HUES64 (cell line): ENCODE measurements at regions not wholly inside any gene's neighbourhood (a gene's known extent, or its start where the extent isn't known, plus 50 kb on each side); places are given as distances from the start of the nearest gene placed in this dataset.

Experiments
- H3K27ac ChIP-seq: 2 replicates; pipeline ENCODE4 v1.7.0; 2013; ENCODE audit warnings: low read depth, low read length, inconsistent platforms
- H3K27me3 ChIP-seq: 2 replicates; pipeline ENCODE4 v1.6.1; 2013; ENCODE audit warnings: mild to moderate bottlenecking, low read length; ENCODE audit not compliant: insufficient read depth
- H3K36me3 ChIP-seq: 2 replicates; pipeline ENCODE4 v1.6.1; 2013; ENCODE audit warnings: mild to moderate bottlenecking, low read length; ENCODE audit not compliant: insufficient read depth
- H3K4me1 ChIP-seq: 2 replicates; pipeline ENCODE4 v1.6.1; 2013; ENCODE audit warnings: mild to moderate bottlenecking, low read length, moderate library complexity; ENCODE audit not compliant: insufficient read depth
- H3K4me3 ChIP-seq: 2 replicates; pipeline ENCODE4 v1.5.1; 2013; ENCODE audit warnings: mild to moderate bottlenecking, low read length, moderate library complexity
- H3K9ac ChIP-seq: 2 replicates; pipeline ENCODE4 v1.6.1; 2013; ENCODE audit warnings: mild to moderate bottlenecking, low read depth, low read length
- H3K9me3 ChIP-seq: 2 replicates; pipeline ENCODE4 v1.6.1; 2013; ENCODE audit warnings: low read depth, low read length; ENCODE audit not compliant: insufficient read depth
- WGBS: fragments of 150-250, 120-280 bp; methylation state at CpG from one replicate; pipeline ENCODE4 v1.1.7; 2013; ENCODE audit warnings: missing lambda C conversion rate; 5-methylcytosine and 5-hydroxymethylcytosine counted together

DNA sequence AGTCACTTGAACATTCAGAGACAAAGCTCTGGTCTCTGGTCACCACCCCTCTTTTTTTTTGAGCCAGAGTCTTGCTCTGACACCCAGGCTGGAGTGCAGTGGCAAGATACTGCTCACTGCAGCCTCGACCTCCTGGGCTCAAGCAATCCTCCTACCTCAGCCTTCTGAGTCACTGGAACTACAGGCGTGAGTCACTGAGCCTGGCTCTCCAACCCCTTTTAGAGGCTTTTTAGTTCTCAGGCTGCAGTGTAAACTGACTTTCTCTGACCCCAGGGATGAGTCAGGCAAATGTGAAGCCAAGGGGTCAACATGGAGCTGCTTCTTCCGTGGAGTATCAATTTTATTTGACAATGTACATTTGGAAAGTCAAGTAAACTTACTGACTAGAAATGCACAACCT, 229.2 kb downstream of the PTTG2 start:
- WGBS = 76% methylated on average over 3 of the region's 3 CpGs

DNA sequence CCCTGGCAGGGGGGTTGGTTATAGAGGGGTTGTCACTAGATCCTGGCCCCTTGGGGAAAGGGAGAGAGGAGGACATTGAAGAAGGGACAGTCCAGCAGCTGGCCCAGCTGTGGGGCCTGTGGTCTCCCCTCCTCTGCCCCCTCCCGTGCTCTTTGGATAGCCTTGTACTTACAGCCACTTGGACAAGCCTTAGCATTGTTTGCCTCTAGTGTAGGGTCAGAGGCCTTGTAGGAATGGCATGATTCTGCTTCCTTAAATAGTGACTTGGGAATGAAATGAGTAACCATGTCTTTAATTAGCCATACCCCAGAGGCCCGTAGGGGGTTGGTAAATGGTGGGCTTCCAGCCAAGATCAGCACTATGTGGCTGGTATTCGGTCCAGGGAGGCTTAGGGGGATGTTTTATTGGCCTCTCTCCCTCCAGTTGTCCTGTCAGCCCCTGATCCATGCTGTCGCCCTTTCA, 230.6 kb downstream of the PTTG2 start:
- Histone ChIP-seq H3K4me1 (no peaks in the 10 kb centered on the region), H3K9me3 (peaks cover 10% of the 10 kb centered on the region; the same call in 1 of the 2 replicates), H3K4me3 (no peak overlapping the region), H3K36me3 (no peaks in the 10 kb centered on the region), H3K27ac (no peak overlapping the region), H3K9ac (no peak overlapping the region), H3K27me3 (no peaks in the 10 kb centered on the region)
- WGBS = 78% methylated on average over 4 of the region's 4 CpGs

More for the DNA sequence above, 229.2 kb downstream of the PTTG2 start:
- Histone ChIP-seq H3K27me3 (no peaks in the 10 kb centered on the region), H3K9me3 (no peaks in the 10 kb centered on the region), H3K27ac (no peak overlapping the region), H3K36me3 (no peaks in the 10 kb centered on the region), H3K4me3 (no peak overlapping the region), H3K4me1 (no peaks in the 10 kb centered on the region), H3K9ac (no peak overlapping the region)

DNA sequence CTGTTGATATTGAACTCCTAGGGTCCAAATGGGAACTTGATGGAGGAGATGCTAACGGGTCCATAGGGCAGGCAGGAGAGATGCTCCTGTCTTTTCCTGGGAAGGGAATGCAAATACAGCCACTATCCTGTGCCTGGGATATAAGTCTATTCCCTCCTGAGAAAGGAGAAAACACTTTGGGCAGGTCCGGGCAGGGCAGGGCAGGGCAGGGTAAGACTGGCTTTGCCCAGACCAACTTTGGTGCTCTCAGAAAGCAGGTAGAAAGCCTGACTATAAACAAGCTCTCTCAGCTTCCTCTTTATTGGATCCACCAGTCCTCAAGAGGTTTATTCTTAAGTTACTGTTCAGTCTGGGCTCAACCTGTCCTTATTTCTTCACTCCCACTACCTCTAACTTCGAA, 232.3 kb downstream of the PTTG2 start:
- H3K27ac ChIP-seq = no peak overlapping the region
- 93% methylated on average over 2 of the region's 3 CpGs for WGBS
- no peak overlapping the region for H3K4me3 ChIP-seq
- peaks cover 11% of the 10 kb centered on the region; the same call in 1 of the 2 replicates for H3K9me3 ChIP-seq
- H3K36me3 ChIP-seq = no peaks in the 10 kb centered on the region
- H3K27me3 ChIP-seq = no peaks in the 10 kb centered on the region
- no peaks in the 10 kb centered on the region for H3K4me1 ChIP-seq
- no peak overlapping the region for H3K9ac ChIP-seq

DNA sequence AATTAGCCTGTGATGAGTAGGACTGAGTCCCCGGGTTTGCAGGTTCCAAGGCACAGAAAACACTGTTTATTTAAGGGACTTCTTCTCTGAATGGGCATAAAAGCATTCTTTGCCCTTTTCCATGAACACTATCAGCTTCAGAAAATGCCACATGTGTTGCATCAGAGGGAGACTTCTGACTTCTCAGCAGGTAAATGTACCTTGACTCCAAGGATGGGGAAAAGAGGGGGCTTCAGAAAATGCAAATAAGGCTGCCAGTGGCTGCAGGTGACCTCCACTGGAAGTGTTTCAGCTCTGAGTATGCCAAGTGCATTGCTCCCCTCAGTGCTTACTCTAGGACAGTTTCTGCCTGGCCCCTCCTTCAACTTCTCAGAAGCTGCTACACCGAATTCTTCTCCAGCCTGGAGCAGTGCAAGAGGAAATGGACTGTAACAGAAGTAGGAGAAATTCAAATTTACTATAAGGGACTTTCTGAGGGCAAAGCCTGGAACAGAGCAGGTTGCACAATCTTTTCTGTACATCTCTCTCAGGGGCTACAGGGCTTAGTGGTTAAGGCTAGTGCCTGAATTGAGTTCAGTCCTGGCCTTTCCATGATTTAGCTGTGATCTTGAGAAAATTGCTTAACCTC, 233.2 kb downstream of the PTTG2 start:
- no peaks in the 10 kb centered on the region for H3K36me3 ChIP-seq
- H3K4me1 ChIP-seq = no peaks in the 10 kb centered on the region
- H3K27me3 ChIP-seq = no peaks in the 10 kb centered on the region
- H3K4me3 ChIP-seq = no peak overlapping the region
- H3K9me3 ChIP-seq = peaks cover 11% of the 10 kb centered on the region; the same call in 1 of the 2 replicates
- no peak overlapping the region for H3K9ac ChIP-seq
- H3K27ac ChIP-seq = no peak overlapping the region
- 98% methylated on average over 2 of the region's 2 CpGs for WGBS

DNA sequence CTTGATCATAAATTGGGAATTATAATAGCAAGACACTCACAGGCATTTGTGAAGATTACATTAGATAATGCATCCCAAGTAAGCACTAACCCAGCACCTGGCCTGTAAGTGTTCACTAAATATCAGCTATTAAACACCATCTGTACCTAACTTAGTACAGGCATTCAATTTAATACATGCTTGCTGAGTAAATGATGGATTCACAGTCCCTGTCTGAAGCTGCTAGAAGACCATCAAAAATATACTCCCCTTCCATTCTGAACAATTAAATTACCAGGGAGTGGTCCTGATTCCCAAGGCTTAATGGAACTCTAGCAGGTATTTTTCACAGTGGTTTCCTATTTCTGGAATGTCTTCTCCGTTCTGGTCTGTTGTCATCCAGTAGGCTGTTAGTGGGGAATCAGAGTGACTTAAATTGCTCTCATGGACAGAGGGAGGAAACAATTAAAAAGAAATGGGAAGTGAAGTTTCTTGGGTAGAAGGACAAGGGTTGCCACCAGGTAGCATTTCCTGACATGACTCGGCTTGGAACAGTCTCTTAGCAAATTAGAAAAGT, 233.9 kb downstream of the PTTG2 start:
- Histone ChIP-seq H3K4me1 (no peaks in the 10 kb centered on the region), H3K27ac (no peak overlapping the region), H3K9me3 (peaks cover 11% of the 10 kb centered on the region; the same call in 1 of the 2 replicates), H3K36me3 (no peaks in the 10 kb centered on the region), H3K9ac (no peak overlapping the region), H3K4me3 (no peak overlapping the region), H3K27me3 (no peaks in the 10 kb centered on the region)
- 95% methylated on average over 2 of the region's 2 CpGs for WGBS

DNA sequence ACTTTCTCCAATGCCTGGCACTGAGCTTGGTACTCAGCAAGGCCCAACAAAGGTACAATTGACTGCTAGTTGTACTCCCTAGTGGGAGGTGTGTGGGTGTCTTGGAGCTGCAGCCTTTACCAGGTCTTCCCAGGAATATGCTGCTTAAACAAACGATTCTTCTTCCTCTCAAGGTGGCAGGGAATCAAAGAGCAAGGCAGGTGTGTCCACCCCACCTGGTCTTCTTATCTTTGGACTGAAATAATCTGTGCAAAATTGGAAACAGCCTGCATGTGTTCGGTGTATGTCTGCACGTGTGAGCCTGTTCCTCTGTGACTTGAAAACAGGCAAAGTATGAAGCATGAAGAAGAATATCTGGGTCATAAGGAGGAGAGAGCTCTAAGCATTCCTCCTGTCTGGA, 235.3 kb downstream of the PTTG2 start:
- H3K9ac ChIP-seq = no peak overlapping the region
- H3K4me1 ChIP-seq = no peaks in the 10 kb centered on the region
- WGBS = 96% methylated on average over 3 of the region's 3 CpGs

DNA sequence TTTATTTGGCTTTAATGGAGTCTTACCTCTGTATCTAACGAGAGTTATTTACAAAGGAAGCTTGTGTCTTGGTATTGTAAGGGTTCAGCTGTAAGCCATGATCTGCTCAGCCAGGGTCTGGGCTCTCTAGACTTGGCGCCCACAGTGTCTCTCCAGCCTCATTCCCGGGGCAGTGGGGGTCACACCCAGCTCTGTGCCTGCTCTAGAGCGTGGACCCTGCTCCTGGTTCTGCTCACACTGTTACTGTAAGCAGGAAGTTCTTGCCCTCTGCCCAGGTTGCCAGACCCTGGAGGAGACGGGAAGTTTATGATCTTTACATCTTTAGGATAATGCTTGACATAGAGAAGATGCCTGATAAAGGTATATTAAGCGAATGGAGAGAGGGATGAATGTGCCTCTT, 235.7 kb downstream of the PTTG2 start:
- H3K9ac ChIP-seq = no peak overlapping the region
- peaks cover 11% of the 10 kb centered on the region; the same call in 1 of the 2 replicates for H3K9me3 ChIP-seq
- 94% methylated on average over 6 of the region's 6 CpGs for WGBS
- H3K27me3 ChIP-seq = no peaks in the 10 kb centered on the region
- H3K27ac ChIP-seq = no peak overlapping the region
- H3K36me3 ChIP-seq = no peaks in the 10 kb centered on the region
- no peaks in the 10 kb centered on the region for H3K4me1 ChIP-seq
- H3K4me3 ChIP-seq = no peak overlapping the region

More for the DNA sequence above, 235.3 kb downstream of the PTTG2 start:
- Histone ChIP-seq H3K27me3 (no peaks in the 10 kb centered on the region), H3K4me3 (no peak overlapping the region), H3K9me3 (peaks cover 11% of the 10 kb centered on the region; the same call in 1 of the 2 replicates), H3K27ac (no peak overlapping the region), H3K36me3 (no peaks in the 10 kb centered on the region)

DNA sequence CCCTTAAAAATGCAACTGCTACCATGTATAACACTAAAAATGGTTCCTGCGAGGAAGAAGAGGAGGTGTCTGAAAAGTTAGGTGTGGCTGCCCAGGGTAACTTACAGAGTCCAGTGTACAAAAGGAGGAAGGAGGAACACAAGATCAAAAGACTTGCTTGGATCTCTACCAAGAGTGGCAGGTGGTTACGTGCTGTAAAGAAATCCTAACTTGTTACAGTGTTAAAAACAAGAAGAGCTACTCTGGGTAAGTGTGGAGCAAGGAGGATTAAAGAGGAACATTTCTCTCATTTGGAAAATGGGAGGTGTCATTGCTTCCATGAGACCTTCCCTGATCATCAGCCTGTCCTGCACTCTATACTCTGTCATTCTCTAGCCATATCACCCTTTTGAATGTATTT, 242.0 kb downstream of the PTTG2 start:
- no peaks in the 10 kb centered on the region for H3K27me3 ChIP-seq
- 94% methylated on average over 2 of the region's 2 CpGs for WGBS
- H3K27ac ChIP-seq = no peak overlapping the region
- no peak overlapping the region for H3K4me3 ChIP-seq
- H3K9ac ChIP-seq = no peak overlapping the region
- H3K4me1 ChIP-seq = no peaks in the 10 kb centered on the region
- H3K9me3 ChIP-seq = no peaks in the 10 kb centered on the region
- no peaks in the 10 kb centered on the region for H3K36me3 ChIP-seq

DNA sequence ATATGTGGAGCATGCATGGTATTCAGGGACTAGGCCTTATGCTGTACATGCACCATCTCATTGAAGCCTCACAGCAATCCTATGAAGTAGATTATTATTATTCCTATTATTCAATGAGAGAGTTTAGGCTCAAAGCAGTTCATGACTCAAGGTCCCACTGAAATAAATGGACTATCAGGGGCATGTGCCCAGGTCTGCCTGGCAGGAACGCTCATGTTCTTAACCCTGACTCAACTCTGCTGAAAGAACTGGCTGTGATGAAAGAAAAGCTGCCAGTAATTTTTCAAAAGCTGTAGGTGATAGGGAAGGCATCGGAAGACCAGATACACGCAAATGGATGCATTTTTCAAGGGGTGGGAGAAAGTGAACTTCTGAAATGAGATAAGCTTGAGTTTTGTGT, 243.4 kb downstream of the PTTG2 start:
- Histone ChIP-seq H3K27me3 (no peaks in the 10 kb centered on the region), H3K4me3 (no peak overlapping the region), H3K4me1 (no peaks in the 10 kb centered on the region), H3K9ac (no peak overlapping the region), H3K9me3 (no peaks in the 10 kb centered on the region), H3K36me3 (no peaks in the 10 kb centered on the region), H3K27ac (no peak overlapping the region)
- WGBS = 71% methylated on average over 3 of the region's 3 CpGs

DNA sequence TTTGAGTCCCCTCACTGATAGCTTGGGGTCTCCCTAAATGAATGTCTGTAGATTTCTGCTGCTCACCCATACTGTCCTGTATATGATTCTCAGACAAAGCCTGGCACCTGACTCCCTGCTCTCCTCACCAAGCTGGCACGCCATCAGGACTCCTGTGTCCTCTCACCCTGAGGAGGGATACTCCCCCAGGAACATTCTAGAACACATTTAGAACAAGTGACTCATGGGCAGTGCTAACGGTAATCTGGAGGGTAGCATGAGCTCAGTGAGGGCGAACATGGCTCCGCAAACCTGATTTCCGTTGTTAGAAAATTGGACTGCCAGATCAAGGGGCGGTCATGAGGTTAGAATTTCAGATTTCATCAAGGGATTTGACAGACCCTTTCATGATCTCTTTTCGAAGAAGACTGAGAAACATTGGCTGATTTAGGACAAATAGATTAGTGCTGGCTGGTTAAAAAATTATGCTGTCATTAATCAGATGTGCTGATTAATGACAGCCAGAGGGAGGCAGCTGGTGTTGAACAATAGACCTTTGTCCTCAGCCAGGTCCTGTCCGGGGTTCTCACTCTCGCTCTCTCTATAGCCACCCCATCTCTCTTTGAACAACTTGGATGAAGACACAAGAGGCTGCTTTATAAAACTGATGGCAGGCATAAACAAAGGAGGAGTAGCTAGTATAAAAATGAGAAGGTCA, 244.3 kb downstream of the PTTG2 start:
- 79% methylated on average over 9 of the region's 9 CpGs for WGBS
- Histone ChIP-seq H3K27me3 (no peaks in the 10 kb centered on the region), H3K36me3 (no peaks in the 10 kb centered on the region), H3K9ac (no peak overlapping the region), H3K4me3 (no peak overlapping the region), H3K27ac (no peak overlapping the region), H3K9me3 (no peaks in the 10 kb centered on the region), H3K4me1 (no peaks in the 10 kb centered on the region)

DNA sequence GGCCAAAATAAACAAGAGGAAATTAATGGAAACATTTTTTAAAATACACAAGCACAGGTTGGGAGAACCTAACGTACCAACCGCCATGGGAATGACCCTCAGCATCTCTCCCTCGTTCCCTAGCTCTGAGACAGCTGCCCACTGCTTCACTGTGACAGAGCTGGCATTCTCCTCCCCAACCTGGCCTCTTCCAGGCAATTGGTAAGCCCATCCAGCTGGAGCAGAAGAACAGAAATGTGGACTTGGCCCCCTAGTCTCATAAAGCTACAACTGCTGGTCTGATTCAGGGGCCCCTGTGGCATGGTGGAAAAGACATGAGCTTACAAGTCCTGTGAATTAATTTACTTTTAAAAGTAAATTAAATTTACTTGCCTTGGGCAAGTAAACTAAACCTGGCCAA, 245.1 kb downstream of the PTTG2 start:
- Histone ChIP-seq H3K4me3 (no peak overlapping the region), H3K27me3 (no peaks in the 10 kb centered on the region), H3K4me1 (no peaks in the 10 kb centered on the region), H3K36me3 (no peaks in the 10 kb centered on the region), H3K27ac (no peak overlapping the region), H3K9me3 (no peaks in the 10 kb centered on the region), H3K9ac (no peak overlapping the region)
- WGBS = 67% methylated on average over 3 of the region's 3 CpGs
